ENCODE measurements at regions not wholly inside any gene's neighbourhood (a gene's known extent, or its start where the extent isn't known, plus 50 kb on each side); places are given as distances from the start of the nearest gene placed in this dataset.

DNA sequence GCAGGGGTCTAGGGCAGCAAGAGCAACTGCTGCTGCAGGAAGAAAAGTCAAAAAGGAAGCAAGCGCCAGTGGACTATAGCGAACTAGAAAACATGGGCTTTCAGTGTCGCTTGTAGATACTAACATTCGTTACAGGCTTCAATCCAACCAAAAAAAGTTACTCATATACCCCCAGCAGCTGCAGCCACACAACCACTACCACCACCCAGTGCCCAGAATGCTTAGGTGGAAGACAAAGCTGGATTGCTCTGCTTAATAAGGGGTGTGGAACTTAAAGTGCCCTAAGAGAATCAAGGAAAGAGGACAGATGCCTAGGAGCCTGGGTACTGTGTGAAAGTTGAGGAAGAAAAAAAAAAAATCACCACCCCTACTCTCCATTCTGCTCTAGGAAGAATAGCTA, 203.6 kb downstream of the ELAVL2 start:
- TF ChIP-seq, protein P1, sequence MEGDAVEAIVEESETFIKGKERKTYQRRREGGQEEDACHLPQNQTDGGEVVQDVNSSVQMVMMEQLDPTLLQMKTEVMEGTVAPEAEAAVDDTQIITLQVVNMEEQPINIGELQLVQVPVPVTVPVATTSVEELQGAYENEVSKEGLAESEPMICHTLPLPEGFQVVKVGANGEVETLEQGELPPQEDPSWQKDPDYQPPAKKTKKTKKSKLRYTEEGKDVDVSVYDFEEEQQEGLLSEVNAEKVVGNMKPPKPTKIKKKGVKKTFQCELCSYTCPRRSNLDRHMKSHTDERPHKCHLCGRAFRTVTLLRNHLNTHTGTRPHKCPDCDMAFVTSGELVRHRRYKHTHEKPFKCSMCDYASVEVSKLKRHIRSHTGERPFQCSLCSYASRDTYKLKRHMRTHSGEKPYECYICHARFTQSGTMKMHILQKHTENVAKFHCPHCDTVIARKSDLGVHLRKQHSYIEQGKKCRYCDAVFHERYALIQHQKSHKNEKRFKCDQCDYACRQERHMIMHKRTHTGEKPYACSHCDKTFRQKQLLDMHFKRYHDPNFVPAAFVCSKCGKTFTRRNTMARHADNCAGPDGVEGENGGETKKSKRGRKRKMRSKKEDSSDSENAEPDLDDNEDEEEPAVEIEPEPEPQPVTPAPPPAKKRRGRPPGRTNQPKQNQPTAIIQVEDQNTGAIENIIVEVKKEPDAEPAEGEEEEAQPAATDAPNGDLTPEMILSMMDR (conservative IDR thresholded peaks at IDR 0.05; ENCODE audit: low read length), result no peak
- no peak for TF ChIP-seq EZH2phosphoT487 (IDR thresholded peaks at IDR 0.05; ENCODE audit: borderline replicate concordance, low read depth, low read length)

All from OCI-LY7 (cell line).